ENCODE measurements at regions not wholly inside any gene's neighbourhood (a gene's known extent, or its start where the extent isn't known, plus 50 kb on each side); places are given as distances from the start of the nearest gene placed in this dataset.
"Not testable (repeated sequence)": the region's sequence is repeated elsewhere in the genome, so short reads cannot be mapped to it uniquely, and the experiment has no call there.

DNA sequence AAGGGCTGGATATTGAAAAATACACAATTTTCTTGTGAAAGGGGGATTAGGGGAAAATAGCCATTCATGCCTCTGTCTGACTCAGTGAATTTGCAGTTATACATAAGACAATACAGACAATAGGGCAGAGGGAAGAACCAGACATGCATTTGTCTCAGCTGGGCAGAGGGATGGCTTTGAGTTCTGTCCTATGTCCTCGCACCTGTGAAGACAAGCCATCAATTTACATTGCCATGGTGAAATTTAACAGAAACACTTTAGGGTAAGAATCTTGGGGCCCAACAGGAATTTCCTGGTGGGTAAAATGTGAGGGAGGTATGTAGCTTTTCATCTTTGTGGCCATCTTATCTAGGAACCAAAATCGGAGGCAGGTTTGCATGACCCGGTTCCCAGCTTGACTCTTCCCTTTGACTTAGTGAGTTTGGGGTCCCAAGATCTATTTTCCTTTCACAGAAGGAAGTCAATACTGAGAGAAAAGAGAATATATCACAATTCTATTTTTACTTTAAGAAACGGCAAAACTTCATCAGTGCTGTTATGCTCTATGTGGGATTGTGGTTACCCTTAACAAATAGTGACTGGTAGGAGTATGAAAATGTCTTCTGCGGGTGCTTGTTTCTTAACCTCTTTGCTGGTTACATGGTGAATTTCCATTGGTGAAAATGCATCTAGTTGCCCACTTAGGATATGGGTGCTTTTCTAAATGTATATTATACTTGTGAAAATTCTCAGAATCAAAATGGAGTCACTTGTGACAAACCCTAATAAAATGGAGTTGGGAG is 221.8 kb downstream of the SPP2 start:
- no peak for DNase-seq

- no peak for DNase-seq
These were observed 220.8 kb downstream of the SPP2 start for GRCh38 chr2:234271338-234271737.

DNA sequence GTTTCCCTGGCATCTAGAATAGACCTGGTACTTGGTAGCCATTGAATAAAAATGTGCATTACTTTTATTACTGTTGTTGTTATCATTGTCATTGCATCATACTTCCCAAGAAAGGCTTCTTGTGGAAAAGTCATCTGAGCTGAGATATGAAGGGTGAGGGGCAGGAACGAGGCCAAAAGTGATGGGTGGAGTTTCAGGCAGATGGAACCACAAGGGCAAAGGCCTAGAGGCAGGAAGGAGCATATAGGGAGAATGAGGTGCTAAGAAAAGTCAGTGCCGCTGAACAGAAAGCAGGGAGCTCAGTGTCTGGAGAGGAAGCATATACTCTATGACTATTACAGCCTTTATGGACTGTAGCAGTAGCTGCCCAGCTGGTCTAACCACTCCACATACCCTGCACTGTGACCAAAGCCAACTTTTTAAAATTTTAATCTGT is 219.3 kb downstream of the SPP2 start:
- no peak for DNase-seq

DNA sequence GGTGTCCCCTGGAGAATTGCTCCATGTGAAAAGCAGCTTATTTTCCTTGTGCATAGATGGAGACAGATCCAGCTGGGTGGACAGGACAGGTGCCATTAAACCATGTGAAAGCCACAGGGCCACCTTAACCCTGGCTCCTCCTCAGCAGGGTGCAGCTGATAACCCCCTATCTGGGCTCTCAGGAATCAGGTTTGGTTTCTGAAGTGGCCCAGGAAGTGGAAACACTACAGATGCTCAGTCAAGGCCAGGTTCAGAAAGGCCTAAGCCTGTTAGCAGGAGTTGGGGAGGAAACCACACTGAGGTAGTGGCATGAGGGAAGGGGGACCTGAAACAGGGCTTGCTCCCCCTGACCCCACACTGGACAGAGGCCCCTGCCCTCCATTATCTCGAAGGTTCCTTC is 217.0 kb downstream of the SPP2 start:
- no peak for DNase-seq

DNA sequence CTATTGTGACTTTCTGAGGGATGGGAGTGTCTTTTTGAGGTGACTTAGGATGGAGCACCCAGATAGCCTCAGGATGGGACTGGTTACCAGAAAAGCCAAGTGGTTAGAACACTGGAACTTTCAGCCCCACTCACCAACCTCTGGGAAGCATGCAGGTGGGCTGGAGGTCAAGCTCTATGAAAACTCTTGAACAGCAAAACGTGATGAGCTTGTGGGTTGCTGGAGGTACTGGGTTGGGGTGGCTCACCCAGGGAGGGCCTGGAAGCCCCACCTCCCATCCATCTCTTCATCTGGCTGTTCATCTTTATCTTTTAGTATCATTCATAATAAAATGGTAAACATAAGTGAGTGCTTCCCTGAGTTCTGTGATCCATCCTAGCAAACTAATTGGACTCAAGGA is 216.4 kb downstream of the SPP2 start:
- no peak for DNase-seq

GRCh38 chr2:234265206-234265605 is 214.7 kb downstream of the SPP2 start:
- no peak for DNase-seq

- no peak for DNase-seq
These were observed 211.2 kb downstream of the SPP2 start for GRCh38 chr2:234261736-234262135.

DNA sequence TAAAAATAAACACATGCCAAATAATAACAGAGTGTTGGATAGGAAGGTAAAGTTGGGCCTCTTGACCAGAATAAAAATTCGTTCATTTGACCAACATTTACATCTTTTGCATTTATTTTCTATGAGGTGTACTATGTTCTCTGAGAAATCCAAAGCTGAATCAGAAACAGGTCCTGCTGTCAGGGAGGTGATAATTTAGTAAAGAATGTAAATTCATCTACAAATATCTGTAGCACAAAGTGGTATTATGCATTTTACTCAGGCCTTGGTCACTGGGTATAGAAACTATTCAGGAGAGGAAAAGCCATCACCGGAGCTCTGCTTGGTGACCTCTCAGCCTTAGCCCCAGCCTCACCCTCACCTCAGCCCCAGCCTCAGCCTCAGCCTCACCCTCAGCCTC is 208.9 kb downstream of the SPP2 start:
- DNase-seq, result no peak

GRCh38 chr2:234258562-234259141 is 208.2 kb downstream of the SPP2 start:
- no peak for DNase-seq

DNA sequence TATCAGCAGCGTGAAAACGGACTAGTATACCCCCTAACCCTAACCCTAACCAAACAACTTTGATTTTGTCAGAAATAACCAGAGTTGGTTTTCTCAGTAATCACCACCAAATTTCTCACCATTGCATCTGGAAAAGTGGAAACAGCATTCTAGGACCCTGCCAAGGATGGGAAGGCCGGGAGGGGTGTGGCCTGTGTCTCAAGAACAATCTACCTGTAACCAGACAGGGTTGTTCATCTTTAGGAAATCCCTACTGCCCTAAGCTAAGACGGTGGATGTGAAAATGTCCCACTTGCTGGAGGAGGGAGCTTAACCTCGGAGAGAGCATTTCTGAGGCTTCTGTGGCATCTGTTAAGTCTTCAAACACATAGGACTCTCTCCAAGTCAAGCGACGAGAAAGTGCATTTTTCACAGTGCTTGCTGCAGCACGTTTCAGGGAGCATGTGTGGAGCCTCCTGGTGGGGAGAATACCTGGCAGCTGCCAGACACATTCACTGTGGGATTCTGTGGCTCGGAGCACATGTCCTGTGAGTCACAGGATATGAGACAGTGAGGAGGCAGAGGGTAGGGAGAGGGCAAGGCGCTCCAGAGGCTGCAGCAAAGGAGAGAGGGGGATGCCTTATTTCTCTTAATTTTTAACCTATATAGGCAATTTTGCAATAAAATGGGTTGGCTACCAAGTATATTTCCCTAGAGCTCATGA is 207.5 kb downstream of the SPP2 start:
- peak; percentile 39 to 49 for DNase-seq

DNA sequence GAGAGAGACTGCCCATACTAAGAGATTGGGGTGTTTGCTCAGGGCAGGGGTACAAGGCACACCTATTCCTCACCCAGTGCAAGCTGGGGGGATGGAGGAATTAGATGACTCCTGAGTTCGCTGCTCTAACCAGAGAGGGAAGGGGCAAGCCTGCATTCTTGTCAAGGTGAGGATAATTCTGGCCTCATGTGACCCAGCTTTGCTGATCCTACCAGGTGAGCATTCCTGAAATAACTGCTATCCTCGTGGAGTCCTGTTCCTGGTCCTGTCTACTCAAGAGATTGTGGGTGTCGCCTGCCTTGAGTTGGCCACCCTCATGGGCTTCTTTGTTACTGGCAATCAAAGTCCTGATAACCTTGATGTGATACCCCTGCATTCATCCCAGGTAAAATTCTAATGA is 206.0 kb downstream of the SPP2 start:
- DNase-seq, result no peak

DNA sequence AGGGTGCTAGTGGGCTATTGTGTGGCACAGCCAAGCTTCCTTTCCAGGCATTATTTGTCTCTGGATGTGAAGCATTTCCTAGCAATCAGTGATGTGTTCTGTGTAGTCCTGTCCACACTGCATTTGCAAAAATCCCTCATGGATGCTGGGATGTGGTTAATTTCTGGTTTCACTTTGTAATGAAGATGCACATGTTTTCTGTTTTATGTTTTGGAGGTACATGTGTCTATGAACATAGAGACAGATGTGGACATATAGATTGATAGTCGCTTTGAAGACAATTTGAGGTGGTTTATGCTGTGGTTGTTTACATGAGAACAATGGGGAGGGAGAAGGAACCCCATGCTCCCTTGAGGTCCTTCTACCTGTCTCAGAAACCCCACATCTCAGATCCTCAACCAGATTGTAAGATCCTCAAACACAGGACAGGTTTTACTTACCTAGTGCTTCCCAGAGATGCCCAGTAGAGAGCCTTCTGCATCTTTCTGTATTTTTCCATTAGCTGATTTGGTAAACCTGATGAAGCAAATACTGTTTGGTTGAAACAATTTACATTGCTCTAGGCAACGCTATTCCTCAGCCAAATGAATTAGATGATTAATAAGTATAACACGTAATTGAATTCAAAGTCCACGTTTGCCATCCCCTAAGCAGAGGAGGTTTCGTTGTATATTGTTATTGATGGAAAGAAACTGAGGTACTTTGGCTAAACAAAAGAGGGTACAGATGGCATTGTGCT is 204.4 kb downstream of the SPP2 start:
- no peak for DNase-seq

GRCh38 chr2:234252772-234253171 is 202.3 kb downstream of the SPP2 start:
- no peak for DNase-seq

DNA sequence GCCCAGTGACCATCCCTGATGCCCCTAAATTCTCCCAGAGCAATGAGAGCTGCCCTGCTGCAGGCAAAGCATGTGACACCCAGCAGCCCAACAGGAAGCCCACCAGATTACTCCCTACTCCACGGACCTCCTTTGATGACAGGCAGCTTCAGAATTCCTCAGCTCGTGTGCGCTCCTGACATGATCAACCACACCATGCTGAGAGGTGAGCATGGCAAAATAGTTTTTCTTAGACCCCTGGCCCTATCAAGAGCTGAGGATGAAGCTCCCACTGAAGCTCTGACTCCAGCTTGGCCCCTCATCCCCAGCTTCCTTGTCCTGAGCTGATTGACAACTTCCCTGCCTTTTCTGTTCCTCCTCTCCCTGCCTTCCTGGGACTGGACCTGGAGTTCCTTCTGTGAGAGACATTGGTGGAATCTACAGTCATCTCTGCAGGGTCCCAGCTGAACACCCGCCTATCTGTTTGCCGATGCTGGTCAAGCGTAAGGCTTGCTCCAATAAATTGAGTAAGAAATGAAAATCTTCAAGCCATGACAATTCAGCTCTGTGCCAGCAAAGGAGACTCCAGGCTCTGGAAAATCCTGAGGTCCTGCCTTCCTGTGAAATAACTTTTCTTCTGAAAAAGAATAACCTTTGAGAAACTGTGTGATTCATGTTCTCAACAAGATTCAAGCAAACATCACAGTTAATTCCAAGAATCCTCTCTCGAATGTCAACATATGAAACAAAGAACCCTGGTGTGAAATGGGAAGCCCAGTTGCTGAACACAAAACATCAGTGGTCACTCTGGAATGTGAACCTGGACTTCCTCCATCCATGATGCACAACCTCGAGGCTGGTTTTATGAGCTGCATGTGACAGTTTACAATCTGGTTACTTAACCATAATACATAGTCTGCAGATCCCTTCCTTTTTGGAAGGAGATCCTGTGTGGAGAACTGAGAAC is 201.1 kb downstream of the SPP2 start:
- DNase-seq, result no peak

DNA sequence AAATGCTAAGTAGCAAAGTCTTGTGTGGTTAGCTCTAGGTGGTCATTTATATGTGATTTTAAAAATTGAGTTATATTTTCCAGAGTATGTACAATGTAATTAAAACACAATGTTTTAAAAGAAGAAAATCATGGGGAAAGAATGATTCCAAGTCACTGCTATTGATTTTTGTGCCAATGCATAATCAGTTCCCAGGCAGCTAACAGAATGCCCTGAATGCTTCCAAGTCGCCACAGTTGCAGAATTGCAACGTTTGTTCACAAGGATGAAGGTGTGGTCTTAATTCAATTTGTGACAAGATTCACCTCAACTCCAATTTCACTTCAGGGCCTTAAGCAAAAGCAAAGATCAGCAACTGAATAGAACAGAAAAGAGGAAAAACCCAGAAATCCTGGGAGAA is 200.4 kb downstream of the SPP2 start:
- no peak for DNase-seq

DNA sequence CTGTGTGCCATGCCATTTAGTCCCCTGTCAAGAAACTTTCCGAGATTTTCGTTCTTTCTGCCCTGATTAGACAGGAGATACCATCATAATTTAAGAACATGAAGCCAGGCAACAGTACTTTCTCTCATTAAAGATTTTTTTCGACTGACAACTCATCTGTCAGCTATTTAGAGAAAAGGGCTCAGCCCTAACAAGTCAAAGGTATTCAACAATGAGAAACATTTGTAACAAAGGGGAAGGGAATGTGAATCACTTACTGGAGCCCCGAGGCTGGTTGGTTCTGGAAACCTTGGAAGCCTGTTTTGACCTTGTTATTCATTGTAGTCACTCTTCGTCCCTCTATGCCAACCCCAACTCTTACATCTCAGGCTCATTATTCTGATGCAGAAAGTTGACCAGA is 199.4 kb downstream of the SPP2 start:
- no peak for DNase-seq

DNA sequence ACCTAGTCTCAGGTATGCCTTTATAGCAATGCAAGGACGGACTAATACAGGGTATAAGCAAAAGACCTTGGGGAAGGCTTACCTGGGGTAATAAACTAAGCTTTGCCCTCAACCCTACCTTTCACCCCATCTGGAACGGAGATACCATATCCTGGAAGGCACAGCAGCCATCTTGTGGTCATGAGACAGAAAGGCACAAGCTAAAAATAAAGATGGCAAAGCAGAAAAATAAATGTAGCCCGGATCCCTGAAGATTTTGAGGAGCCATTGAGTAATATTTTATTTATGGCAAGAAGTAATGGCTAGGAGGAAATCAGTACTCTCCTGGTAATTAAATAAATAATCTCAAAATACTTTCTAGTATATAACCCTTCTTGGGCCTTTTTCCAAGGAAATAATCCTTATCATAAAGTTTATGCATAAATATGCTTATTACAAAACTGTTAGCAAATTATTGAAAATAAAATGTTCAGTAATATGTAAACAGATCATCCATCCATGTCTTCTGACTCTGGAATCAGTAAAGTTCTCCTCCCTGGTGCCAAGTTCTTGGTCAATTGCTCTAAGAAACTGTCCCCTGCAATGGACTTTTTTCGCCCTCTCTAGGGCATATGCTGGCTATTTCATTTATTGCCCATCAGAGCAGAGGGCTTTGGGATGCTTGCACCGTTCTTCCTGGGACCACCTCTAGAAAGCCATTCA is 198.7 kb downstream of the SPP2 start:
- no peak for DNase-seq

GRCh38 chr2:234248213-234248710 is 197.8 kb downstream of the SPP2 start:
- DNase-seq, result not testable (repeated sequence)

GRCh38 chr2:234247453-234248180 is 197.1 kb downstream of the SPP2 start:
- DNase-seq, result no peak

DNA sequence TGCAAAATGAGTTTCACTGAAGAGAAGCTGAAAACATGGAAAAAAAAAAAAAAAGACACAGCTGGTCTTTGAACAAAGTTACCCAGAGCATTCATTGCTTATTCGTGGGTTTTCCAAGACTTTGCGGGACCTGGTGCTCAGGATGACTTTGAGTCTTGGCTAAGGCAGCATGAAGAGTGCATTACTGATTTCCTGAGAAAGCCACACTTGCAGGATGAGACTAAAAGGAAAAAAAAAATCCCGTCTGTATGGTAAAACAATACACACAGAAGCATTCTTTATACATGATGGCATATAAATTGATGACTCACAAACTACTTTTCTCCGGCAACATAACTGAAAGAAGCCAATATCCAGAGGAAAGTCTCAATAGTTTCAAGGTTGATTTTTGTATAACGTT is 195.4 kb downstream of the SPP2 start:
- DNase-seq, result no peak
